SIG-M5 treated with dmso at 0.1 percent for 504 hours (cell line): ENCODE measurements at regions not wholly inside any gene's neighbourhood (a gene's known extent, or its start where the extent isn't known, plus 50 kb on each side); places are given as distances from the start of the nearest gene placed in this dataset.
"Not testable (repeated sequence)": the region's sequence is repeated elsewhere in the genome, so short reads cannot be mapped to it uniquely, and the experiment has no call there.

Source experiments
- DNase-seq: peaks from one replicate; lab custom pipeline; 2025; ENCODE audit not compliant: unreplicated experiment; lab: John Stamatoyannopoulos, UW

DNA sequence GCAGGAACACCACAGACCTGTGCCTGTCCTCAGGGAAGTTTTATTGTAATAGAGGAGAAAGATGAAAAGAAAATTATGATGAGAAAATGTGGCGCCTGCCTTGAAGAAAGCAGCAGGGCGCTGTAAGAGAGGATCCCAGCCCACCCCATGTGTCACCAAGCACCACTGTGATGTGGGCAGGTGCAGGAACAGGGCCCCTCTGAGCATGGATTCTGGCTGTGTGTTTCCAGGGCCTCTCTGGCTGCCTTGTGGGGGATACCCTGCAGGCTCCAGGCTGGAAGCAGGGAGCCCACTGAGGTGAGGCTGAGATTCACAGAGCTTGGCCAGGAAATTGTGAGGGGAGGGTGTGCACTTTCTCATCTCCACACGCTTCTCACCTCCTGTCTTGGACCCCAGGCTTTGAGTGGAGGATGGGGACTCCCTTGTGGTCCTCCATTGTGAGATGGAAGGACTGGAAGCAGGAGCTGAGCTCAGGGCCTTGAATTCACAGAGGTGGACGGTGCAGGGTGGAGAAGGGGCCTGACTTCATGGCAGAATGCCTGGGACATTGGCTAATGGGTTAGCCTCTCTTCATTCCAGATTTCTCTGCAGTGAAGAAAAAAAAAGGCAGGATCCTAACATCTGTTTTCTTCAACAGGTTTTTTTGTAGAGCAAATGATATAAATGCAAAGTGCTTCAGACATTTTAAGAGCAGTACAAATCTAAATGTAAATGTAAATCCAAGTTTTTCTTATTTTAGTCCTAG, 246.6 kb upstream of the B3GAT1 start:
- DNase-seq: no peak

- DNase-seq: no peak
These were observed 245.6 kb upstream of the B3GAT1 start for GRCh38 chr11:134657631-134658030.

DNA sequence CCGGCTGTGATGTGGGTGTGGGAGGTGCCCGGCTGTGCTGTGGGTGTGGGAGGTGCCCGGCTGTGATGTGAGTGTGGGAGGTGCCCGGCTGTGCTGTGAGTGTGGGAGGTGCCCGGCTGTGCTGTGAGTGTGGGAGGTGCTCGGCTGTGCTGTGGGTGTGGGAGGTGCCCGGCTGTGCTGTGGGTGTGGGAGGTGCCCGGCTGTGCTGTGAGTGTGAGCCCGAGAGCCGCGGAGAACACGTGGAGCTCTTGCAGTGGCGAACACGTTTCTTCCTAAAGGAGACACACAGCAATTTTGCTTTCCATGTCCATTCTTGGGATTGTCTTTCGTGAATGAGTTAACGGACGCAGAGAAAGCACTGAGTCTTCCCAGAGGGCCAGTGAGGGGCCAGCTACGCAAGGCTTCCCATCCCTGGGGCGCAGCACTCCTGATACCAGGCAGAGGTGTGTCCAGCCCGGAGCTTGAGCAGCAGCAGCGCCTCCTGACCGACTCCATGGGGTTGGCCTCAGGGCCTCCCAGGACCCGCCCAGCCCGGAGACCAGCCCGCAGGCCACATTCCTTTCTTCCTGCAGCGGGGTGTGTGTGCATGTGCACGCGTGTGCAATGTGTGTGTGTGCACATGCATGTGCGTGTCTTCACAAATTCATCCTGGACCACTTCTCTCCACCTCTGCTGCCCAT, 245.0 kb upstream of the B3GAT1 start:
- DNase-seq: no peak

DNA sequence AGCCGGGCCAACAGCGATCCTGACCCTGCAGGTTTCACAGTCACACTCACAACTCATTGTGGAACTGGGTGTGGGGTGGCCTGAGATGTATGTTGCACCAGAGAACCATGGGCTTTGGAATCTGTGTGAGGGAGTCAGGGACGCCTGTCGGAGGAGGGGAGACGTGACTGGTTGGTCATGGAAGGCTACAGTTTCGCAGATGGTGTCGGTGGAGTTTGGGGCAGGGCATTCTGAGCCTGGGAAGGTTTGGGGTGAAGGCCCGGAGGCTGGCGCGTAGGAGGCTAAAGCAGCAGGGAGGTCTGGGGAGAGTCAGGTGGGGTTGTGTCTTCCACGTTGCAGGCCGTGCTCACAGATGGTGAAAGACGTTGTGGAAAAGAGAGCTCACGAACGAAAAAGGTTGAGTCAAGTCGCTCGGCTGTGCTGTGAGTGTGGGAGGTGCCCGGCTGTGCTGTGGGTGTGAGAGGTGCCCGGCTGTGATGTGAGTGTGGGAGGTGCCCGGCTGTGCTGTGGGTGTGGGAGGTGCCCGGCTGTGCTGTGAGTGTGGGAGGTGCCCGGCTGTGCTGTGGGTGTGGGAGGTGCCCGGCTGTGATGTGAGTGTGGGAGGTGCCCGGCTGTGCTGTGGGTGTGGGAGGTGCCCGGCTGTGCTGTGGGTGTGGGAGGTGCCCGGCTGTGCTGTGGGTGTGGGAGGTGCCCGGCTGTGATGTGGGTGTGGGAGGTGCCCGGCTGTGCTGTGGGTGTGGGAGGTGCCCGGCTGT, 244.2 kb upstream of the B3GAT1 start:
- DNase-seq: not testable (repeated sequence)

DNA sequence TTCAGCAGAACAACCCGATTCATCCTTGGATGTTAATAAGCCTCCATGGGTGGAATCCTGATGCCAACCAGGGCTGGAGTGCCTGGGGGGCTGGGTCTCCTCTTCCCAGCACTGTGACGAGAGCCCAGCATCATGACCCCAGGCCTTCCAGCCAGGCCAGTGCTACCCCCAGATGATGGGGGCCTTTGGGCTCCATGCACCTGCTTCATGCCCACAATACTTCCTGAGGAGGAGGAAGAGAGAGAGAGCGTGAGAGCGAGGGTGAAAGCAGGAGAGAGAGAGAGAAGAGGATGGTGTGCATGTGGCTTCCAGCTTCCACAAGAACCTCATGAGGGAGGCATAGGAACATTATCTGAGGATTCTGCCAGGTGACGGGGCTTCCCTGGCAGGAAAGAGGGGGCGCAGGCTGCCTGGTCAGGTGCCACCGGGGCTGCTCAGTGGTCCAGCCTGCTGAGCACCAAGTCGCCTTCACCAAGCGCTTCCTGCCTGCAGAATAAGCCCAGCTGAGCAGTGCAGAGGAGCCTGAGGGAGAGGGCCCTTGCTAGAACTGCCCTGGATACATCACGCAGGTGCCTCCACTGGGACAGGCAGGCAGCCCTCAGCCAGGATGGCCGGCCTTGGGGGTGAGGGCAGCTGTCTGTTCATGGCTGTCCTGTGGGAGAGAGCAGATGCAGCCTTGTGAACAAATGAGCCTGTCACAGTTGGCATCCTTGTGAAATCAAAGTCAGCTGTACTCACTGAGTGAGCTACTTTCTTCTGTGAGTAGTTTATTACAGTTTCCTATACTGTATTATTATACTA, 243.3 kb upstream of the B3GAT1 start:
- DNase-seq: no peak

GRCh38 chr11:134654161-134654915, 242.3 kb upstream of the B3GAT1 start:
- no peak for DNase-seq

DNA sequence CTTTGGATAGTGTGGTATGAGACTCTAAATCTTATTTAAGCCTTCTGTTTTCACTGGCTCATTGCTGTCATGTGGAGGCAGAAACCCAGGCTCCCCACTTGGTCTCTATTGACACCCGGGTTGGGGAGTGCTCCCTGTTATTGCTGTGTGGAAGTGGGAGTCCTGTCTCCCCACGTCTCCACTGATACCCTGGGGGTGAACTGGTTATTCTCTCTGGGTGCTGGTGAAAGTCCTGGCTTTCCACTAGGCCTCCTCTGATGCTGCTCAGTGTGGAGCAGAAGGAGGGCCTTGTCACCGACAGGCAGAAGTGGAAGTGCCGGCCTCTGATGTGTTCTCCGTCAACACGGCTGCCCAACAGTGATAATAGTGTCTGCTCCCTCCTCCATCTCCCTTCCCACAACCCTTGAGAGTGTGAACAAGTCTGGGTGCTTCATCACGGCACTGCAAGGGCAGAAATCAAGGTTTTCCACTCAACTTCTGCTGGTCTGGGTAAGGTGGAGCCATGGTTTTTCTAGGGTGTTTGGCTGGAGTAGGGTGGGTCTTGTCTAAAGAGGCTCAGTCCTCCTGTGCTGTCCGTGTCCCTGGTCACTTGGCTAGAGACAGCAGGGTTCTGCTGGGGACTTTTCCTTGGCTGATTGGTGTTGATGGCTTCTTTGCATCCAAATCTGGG, 240.7 kb upstream of the B3GAT1 start:
- DNase-seq: no peak

GRCh38 chr11:134647066-134647743, 235.2 kb upstream of the B3GAT1 start:
- no peak for DNase-seq

- no peak for DNase-seq
These were observed 234.5 kb upstream of the B3GAT1 start for GRCh38 chr11:134646561-134646960.

DNA sequence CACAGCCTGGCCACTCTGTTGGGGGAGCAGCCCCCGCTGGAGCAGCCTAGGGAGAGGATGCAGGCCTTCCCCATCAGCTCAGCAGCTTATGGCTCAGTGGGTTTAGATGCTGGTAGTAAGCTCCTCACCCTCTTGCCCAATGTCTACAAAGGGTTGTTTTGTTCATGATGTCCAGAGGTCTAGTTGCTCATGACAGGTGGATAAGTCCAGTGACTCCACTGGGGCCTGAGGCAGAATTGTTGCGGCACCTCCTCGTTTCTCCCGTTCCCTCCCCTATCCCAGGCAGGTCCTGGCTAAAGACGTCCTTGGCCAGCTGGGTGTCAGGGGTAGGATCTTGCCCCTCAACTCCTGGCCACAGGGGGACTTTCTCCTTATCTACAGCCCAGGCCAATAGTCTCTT, 233.5 kb upstream of the B3GAT1 start:
- no peak for DNase-seq

- no peak for DNase-seq
These were observed 232.7 kb upstream of the B3GAT1 start for GRCh38 chr11:134644476-134645456.

DNA sequence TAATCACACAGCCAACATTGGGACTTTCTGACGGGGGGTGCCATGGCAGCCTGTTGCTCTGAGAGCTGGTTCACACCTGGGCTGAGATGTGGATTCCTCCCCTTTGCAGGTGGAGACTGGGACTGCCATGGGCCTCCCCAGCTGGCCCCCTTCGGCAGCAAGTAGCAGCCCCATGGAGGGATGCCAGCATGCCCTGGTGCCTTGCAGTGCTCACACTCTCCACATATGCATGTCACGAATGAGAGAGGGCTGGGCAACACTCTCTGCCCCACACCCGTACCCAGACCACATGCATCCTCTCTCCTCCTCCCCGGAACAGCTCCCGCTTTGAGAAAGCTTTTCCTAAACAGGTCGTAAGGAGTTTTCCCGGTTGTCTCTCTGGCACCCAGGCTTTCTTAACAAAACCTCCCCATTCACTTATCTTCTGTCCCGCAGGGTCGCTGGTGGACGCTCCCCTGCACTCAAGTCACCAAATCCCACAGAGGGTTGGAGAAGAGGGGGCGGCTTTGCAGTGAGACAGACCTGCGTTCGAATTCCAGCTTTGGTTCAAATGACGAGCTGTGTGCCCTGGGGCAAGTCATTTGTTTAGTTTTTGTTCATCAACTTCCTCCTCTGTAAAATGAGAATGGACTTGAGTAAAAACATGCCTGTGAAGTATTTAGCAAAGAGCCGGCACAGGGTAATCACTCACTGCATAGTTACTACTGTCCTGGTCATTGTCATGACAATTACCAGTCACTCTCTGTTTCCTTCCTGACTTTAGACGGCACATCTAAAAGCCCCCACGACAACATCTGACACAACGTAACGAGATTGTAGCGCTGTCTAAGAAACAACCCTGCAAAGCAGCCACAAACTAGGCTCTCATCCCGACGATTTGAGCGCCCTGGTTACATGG, 231.3 kb upstream of the B3GAT1 start:
- DNase-seq: no peak

- DNase-seq: no peak
These were observed 230.2 kb upstream of the B3GAT1 start for GRCh38 chr11:134642206-134642605.

GRCh38 chr11:134640971-134641968, 229.2 kb upstream of the B3GAT1 start:
- DNase-seq: no peak

DNA sequence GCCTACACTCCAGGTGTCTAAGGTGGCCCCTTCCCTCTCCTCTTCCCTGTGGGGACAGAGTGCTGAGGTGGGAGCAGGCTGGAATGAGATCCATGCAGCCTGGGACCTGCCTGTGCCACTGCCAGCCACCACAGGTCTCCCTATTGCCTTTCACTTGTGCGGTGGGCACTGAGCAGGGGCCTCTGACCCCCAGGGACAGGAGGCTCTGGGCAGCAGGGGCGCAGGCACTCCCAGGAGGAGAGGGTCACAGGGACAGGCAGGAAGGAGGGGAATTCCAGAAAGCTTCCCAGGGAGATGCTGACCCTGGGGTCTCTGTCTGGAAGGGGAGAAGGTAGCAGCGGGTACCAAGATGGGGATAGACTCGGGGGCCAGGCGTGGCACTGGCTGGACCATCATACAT, 228.5 kb upstream of the B3GAT1 start:
- no peak for DNase-seq
